B cell (primary cell): ENCODE measurements at regions not wholly inside any gene's neighbourhood (a gene's known extent, or its start where the extent isn't known, plus 50 kb on each side); places are given as distances from the start of the nearest gene placed in this dataset.
"Not testable (repeated sequence)": the region's sequence is repeated elsewhere in the genome, so short reads cannot be mapped to it uniquely, and the experiment has no call there.

ENCODE experiments used
- CTCF ChIP-seq: fragments of 200-600 bp; IDR thresholded peaks from one replicate; pipeline ENCODE4 v1.8.0; 2022; ENCODE audit warnings: antibody characterized with exemption, mild to moderate bottlenecking
- EZH2 ChIP-seq: IDR thresholded peaks from 2 replicates; pipeline ENCODE4 v1.6.1; 2012; ENCODE audit warnings: borderline replicate concordance, low read depth, mild to moderate bottlenecking, moderate library complexity, low read length; ENCODE audit not compliant: insufficient read depth, poor library complexity, severe bottlenecking

- not testable (repeated sequence) for TF ChIP-seq CTCF, EZH2
Observed at GRCh38 chr2:184060268-184060667, 538.1 kb upstream of the ZNF804A start.
